H1 (cell line): ENCODE measurements at regions not wholly inside any gene's neighbourhood (a gene's known extent, or its start where the extent isn't known, plus 50 kb on each side); places are given as distances from the start of the nearest gene placed in this dataset.

ENCODE experiments used
- GTF2F1 ChIP-seq: IDR thresholded peaks from 2 replicates; pipeline ENCODE4 v1.6.1; 2012; ENCODE audit warnings: low read depth, low read length, improper control_type of control experiment, borderline replicate concordance
- SUZ12 ChIP-seq: fragments of 200-600 bp; sonication (generic); IDR thresholded peaks from 2 replicates; pipeline ENCODE4 v1.6.1; 2012; ENCODE audit warnings: mild to moderate bottlenecking, inconsistent platforms, low read length, moderate library complexity, mixed read lengths
- TF ChIP-seq, protein P1 (sequence below): IDR thresholded peaks from 2 replicates; pipeline ENCODE4 v1.6.1; 2011; ENCODE audit warnings: low read length, improper control_type of control experiment
- TF ChIP-seq, protein P2 (sequence below), 3 experiments: IDR thresholded peaks; 1 replicate in 2 of 3; 2 replicates in 1 of 3; pipeline versions ENCODE4 v1.5.1 to v1.6.1; 2011; ENCODE audit warnings: low read length in 3 of 3, mild to moderate bottlenecking in 3 of 3, inconsistent platforms in 2 of 3, low read depth in 1 of 3, moderate library complexity in 1 of 3; ENCODE audit not compliant: insufficient read depth in 1 of 3; ENCODE audit errors: control extremely low read depth in 1 of 3

DNA sequence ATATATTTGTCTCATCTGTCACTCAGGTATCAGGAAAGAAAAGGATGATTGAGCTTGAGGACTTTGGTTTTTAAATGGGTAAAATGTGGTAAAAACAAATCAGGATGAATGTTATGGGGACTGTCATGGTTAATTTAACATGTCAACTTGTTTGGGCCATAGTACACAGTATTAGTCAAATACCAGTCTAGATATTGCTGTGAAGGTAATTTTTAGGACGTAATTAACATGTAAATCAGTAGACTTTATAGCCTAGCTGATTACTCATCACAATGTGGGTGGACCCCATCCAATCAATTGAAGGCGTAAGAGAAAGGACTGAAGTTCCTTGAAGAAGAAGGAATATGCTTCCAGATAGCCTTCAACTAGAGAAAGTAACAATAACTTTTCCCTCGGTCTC, 275.7 kb upstream of the ZNF804A start (continued):
- TF ChIP-seq, protein P1, sequence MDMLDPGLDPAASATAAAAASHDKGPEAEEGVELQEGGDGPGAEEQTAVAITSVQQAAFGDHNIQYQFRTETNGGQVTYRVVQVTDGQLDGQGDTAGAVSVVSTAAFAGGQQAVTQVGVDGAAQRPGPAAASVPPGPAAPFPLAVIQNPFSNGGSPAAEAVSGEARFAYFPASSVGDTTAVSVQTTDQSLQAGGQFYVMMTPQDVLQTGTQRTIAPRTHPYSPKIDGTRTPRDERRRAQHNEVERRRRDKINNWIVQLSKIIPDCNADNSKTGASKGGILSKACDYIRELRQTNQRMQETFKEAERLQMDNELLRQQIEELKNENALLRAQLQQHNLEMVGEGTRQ, result no peak
- TF ChIP-seq GTF2F1 (no peak), SUZ12 (no peak)
- TF ChIP-seq, protein P2, sequence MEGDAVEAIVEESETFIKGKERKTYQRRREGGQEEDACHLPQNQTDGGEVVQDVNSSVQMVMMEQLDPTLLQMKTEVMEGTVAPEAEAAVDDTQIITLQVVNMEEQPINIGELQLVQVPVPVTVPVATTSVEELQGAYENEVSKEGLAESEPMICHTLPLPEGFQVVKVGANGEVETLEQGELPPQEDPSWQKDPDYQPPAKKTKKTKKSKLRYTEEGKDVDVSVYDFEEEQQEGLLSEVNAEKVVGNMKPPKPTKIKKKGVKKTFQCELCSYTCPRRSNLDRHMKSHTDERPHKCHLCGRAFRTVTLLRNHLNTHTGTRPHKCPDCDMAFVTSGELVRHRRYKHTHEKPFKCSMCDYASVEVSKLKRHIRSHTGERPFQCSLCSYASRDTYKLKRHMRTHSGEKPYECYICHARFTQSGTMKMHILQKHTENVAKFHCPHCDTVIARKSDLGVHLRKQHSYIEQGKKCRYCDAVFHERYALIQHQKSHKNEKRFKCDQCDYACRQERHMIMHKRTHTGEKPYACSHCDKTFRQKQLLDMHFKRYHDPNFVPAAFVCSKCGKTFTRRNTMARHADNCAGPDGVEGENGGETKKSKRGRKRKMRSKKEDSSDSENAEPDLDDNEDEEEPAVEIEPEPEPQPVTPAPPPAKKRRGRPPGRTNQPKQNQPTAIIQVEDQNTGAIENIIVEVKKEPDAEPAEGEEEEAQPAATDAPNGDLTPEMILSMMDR (IDR thresholded peaks at IDR 0.05; ENCODE audit: control extremely low read depth in 1 of 3, insufficient read depth in 1 of 3, low read depth in 1 of 3, low read length in 3 of 3), result no peak
